Astrocyte of the spinal cord (primary cell): ENCODE measurements at regions not wholly inside any gene's neighbourhood (a gene's known extent, or its start where the extent isn't known, plus 50 kb on each side); places are given as distances from the start of the nearest gene placed in this dataset.

Source experiments
- DNase-seq: peaks from one replicate; pipeline ENCODE4 v3.0.0; 2011; ENCODE audit warnings: low read depth, low spot score
- H3K4me3 ChIP-seq: 2 replicates; pipeline ENCODE4 v1.5.1; 2011; ENCODE audit warnings: low read depth, mild to moderate bottlenecking, low read length, moderate library complexity
- CTCF ChIP-seq: IDR thresholded peaks from 2 replicates; pipeline ENCODE4 v1.5.1; 2012; ENCODE audit warnings: low read depth, mild to moderate bottlenecking, low read length, inconsistent platforms
- in situ Hi-C: cut with HindIII; loops from 2 replicates; pipeline ENCODE4 v1.10.0; 2017; ENCODE audit warnings: low sequenced_read_pairs

- H3K4me3 ChIP-seq, result no peak overlapping the region
- in situ Hi-C loops, result no loop called here
- DNase-seq, result no peak
- TF ChIP-seq CTCF, result no peak
Measured at GRCh38 chr2:59256290-59256689, 1015.2 kb upstream of the FANCL start.

- H3K4me3 ChIP-seq, result no peak overlapping the region
- in situ Hi-C loops, result no loop called here
- no peak for TF ChIP-seq CTCF
- no peak for DNase-seq
Measured at GRCh38 chr2:59254279-59254678, 1013.2 kb upstream of the FANCL start.

- no peak overlapping the region for H3K4me3 ChIP-seq
- in situ Hi-C loops, result no loop called here
- no peak for TF ChIP-seq CTCF
- peak; percentile 17 for DNase-seq
Measured at GRCh38 chr2:59250307-59250677, 1009.2 kb upstream of the FANCL start.

GRCh38 chr2:59249441-59250306 is 1008.5 kb upstream of the FANCL start:
- DNase-seq, result peak; percentile 1
- H3K4me3 ChIP-seq, result peak overlapping the region; percentile 0
- no peak for TF ChIP-seq CTCF
- in situ Hi-C loops, result no loop called here

GRCh38 chr2:59239146-59239545 is 998.0 kb upstream of the FANCL start:
- in situ Hi-C loops, result no loop called here
- DNase-seq, result no peak
- H3K4me3 ChIP-seq, result no peak overlapping the region
- TF ChIP-seq CTCF, result no peak

GRCh38 chr2:59237311-59237710 is 996.2 kb upstream of the FANCL start:
- no peak overlapping the region for H3K4me3 ChIP-seq
- in situ Hi-C loops, result no loop called here
- no peak for TF ChIP-seq CTCF
- no peak for DNase-seq
